ENCODE measurements at regions not wholly inside any gene's neighbourhood (a gene's known extent, or its start where the extent isn't known, plus 50 kb on each side); places are given as distances from the start of the nearest gene placed in this dataset.

GRCh38 chr2:64287202-64287740 lies 143.1 kb upstream of the PELI1 start:
- DNase-seq = no peak

- no peak for DNase-seq
Observed at GRCh38 chr2:64288321-64289193, 144.3 kb upstream of the PELI1 start.

GRCh38 chr2:64289251-64289650 lies 145.0 kb upstream of the PELI1 start:
- no peak for DNase-seq

- DNase-seq = no peak
Observed at GRCh38 chr2:64289737-64290136, 145.5 kb upstream of the PELI1 start.

GRCh38 chr2:64291181-64291580 lies 147.0 kb upstream of the PELI1 start:
- no peak for DNase-seq

- peak; percentile 70 for DNase-seq
Observed at GRCh38 chr2:64295326-64296139, 151.3 kb upstream of the PELI1 start.

DNA sequence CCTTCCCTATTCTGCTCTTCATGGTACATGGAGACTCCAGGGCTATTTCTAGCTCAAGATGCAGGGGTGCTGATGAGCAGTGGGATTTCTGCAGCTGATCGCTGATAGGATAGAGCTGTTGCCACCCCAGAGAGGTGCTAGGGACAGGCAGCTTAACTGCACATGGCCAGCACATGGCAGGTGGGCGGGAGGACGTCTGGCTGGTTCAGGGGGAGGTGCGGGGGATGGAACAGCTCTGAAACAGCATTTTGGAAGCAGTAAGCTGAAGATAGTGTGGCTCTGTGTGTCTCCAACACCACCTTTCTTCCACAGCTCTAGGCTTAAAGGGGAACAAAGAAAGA lies 151.9 kb upstream of the PELI1 start:
- DNase-seq = no peak

- no peak for DNase-seq
Observed at GRCh38 chr2:64296695-64297346, 152.6 kb upstream of the PELI1 start.

GRCh38 chr2:64298161-64298560 lies 153.9 kb upstream of the PELI1 start:
- no peak for DNase-seq

DNA sequence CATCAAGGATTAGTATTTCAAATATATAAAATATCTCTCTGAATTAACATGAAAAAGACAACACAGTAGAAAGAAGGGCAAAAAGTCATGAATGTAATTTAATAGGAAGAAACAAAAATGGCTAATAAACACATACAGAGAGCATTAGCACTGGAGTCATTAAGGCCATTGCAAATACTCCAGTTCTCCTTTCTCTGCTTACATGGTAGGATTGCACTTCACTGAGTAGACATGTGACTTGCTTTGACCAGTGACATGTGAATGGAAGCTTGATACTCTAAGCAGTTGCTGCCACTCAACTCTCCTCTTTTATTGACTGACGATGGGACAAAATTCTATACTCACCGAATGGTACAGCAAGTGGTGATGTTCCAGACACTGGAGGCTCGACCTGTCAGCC lies 153.9 kb upstream of the LGALSL start:
- DNase-seq = no peak

DNA sequence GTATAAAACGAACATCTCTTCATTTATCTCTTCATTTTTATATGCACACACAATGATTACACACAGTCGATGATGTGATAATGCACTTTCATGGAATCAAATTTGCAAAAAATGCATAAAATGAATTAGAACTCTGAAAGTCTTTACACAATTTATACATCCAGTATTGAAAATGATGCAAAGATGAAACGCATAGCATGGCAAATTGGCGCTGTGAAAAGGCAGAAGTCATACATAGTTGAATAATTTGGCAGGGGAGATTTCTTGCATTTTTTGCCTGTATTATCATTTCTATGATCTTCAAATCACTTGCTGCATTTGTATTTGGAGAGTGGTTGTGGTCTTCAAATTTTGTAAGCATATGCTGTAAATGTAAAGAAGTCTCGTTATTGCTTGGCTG lies 150.7 kb upstream of the LGALSL start:
- no peak for DNase-seq

- DNase-seq = no peak
Observed at GRCh38 chr2:64307421-64307820, 146.5 kb upstream of the LGALSL start.

DNA sequence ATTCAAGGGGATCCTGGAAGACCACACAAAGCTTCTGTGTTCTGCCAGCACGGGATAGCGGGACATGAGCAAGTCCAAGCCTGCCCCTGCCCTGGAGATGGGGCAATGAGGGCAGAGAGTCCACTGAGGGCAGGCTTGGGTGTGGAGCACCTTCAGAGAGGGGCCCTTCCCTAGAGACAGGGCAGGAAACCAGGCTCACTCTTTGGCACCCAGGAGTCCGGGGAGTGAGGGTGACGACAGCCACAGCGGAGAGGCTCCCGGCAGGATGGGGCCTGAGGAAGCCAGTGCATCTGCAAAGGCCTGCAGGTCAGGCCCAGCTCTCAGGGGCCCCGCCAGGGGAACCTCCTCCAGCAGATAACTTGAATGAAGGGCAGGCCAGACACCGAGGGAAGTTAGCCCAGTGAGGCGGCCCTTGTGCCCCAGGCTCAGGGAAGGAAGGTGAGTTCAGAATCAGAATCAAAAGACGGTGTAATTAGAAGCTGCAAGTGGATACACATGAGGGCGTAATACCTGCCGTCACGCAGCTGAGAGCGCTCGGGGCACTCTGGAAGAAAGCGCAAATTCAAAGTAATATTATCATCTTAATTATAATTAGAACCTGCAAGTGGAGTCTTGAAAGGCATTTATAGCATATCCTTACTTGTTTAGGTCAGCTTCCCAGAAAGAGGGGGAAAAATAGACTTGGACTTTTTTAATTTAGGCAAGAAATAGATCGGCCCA lies 142.6 kb upstream of the LGALSL start:
- DNase-seq = no peak

DNA sequence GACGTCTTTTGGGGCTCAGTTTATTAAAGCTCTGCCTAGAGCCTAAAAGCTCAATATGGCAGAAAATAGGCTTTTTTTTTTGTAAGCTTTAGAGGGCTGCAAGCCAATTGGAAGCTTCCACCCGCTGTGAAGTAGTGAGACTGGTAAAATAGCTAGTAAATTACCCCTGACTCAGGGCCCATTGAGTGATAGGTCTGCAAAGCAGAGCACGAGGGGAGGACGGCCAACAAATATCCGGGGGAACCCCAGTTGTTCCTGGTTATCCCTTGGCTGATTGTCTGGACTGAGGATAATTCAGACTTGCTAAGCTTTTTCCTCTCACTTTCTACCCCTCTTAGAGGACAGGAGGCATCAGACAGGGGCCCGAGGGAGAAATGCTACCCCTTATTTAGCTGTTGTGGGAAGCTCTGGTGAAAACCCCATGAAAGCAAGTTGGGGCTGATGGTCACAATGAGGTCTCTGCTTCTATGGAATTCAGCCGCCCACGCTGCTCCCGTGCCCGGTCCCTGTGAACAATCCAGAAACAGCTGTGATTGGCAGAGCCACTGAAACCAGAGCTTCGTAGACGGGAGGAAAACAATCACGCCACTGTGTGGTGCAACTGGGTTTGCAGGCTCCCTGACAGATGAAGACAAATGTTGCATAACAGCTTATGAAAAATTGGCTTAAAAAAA lies 141.9 kb upstream of the LGALSL start:
- DNase-seq = no peak

- DNase-seq = no peak
Observed at GRCh38 chr2:64312622-64313397, 141.2 kb upstream of the LGALSL start.

GRCh38 chr2:64313398-64313723 lies 140.6 kb upstream of the LGALSL start:
- no peak for DNase-seq

DNA sequence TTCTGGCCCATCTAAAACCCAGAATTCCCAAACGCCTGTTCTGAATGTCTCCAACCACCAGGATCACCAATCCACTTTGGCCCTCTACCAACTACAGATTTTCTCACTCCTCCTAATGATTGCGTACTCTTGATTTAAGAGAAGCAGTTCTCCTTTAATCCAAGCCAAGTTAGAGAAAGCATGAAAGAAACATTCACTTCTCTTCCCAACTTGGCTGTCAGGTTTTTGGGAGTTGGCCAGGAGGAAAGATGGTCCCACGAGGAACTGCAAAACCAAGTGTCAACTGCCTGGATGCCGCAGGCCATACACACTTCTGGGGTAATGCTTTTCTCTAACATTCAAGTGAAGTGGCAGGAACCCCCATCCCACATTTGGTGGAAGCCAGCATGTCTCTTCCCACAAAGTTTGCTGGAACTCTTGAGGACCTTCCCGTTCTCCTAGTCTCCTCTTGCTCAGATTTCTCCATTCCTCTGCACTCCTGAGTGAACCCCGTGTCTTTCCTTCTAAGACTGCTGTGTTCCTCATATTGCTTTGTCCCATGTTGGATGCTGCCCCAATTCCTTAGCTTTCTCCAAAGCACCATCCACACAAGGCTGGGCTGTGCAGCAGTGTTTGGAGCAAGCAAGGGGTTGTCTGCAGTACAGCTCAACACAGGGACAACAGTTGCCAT lies 138.5 kb upstream of the LGALSL start:
- DNase-seq = no peak

DNA sequence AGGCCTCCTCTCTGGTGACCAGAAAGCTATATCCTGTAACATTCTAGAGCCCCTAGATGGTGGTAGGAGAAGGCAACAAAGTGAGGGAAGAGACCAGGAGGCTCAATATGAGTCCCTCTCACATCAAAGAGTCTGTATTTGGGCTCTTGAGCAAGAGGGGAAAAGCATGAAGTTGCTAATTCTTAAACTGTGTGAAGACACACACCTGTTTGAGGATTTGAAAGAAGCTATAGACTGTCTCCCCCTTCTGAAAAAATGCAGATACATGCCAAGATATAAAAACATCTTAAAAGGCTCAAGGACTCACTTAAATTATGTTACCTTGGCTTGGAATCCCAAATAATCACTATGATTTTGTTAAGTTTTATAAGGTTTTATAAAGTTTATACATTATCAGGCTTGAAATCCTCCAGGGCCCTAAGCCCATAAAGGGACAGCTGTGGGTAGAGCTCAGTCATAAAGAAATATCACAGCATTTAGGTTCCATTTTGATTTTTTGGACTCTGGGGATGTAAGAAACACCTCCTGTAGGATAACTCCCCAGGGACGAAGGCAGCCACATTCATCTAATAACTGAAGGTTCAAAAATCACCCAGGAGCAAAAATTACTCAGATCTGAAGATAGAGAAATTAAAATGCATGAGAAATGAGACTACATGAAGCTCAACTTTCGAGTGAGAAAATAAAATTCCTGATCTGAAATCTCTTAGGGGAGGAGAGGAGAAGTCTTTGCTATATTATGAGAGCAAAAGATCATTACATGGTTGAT lies 136.1 kb upstream of the LGALSL start:
- no peak for DNase-seq

DNA sequence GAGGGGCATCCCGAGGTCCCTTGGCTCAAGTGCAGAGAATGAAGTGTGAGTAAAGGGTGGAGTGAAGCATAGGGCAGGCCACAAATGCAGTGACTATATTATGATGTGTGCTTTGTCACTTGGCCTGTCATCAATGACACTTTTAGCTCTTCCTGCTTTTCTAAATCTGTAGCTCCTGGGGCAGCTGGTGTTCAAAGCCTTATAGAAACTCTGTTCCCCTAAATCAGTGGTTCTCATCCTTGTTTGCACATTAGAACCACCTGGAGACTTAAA lies 135.6 kb upstream of the LGALSL start:
- DNase-seq = no peak

GRCh38 chr2:64319896-64320295 lies 134.1 kb upstream of the LGALSL start:
- DNase-seq = no peak

Data from activated CD8-positive, alpha-beta memory T cell treated with anti-CD3 and anti-CD28 coated beads for 24 hours (primary cell).